MCF 10A (cell line): ENCODE measurements at regions not wholly inside any gene's neighbourhood (a gene's known extent, or its start where the extent isn't known, plus 50 kb on each side); places are given as distances from the start of the nearest gene placed in this dataset.

Experiments used
- BruUV-seq: library from RNA; stranded (reverse); fragments of 400-500 nt; replicated peaks from 2 replicates; lab custom pipeline; 2021; lab: Mats Ljungman, UMichigan
- CTCF ChIA-PET: fragments of 300-600 bp; sonication (Branson Sonifier 250); formaldehyde crosslinking; extraction: SDS; loops from one replicate; lab custom pipeline; 2021; ENCODE audit warnings: antibody characterized with exemption, inconsistent platforms; lab: Yijun Ruan, JAX
- POLR2A ChIA-PET: fragments of 300-600, 350-650 bp; sonication (Branson Sonifier 250); formaldehyde crosslinking; extraction: SDS; loops from one replicate; lab custom pipeline; 2020; ENCODE audit warnings: antibody characterized with exemption, inconsistent platforms; lab: Yijun Ruan, JAX
- DNase-seq: peaks from one replicate; pipeline ENCODE4 v3.0.0-alpha.2; 2018; ENCODE audit not compliant: unreplicated experiment
- H3K27ac Mint-ChIP-seq: one replicate; pipeline ENCODE4 v1.8.0; 2022; ENCODE audit warnings: mild to moderate bottlenecking, low read depth, mixed read lengths; ENCODE audit not compliant: unreplicated experiment
- H3K27me3 Mint-ChIP-seq: one replicate; pipeline ENCODE4 v1.8.0; 2022; ENCODE audit warnings: mixed read lengths; ENCODE audit not compliant: insufficient read depth, unreplicated experiment
- H3K36me3 Mint-ChIP-seq: one replicate; pipeline ENCODE4 v1.8.0; 2022; ENCODE audit warnings: mild to moderate bottlenecking, moderate library complexity, mixed read lengths; ENCODE audit not compliant: insufficient read depth, unreplicated experiment
- H3K4me1 Mint-ChIP-seq: one replicate; pipeline ENCODE4 v1.8.0; 2022; ENCODE audit warnings: mixed read lengths; ENCODE audit not compliant: insufficient read depth, unreplicated experiment
- H3K4me3 Mint-ChIP-seq: one replicate; pipeline ENCODE4 v1.8.0; 2022; ENCODE audit warnings: mild to moderate bottlenecking, moderate library complexity, mixed read lengths; ENCODE audit not compliant: unreplicated experiment
- H3K9me3 Mint-ChIP-seq: one replicate; pipeline ENCODE4 v1.8.0; 2022; ENCODE audit warnings: mixed read lengths; ENCODE audit not compliant: unreplicated experiment
- intact Hi-C: fragments of 100-400 bp; cut with micrococcal nuclease; formaldehyde crosslinking; loops from 2 replicates; pipeline ENCODE4 v1.14.1; 2022
- TF ChIP-seq, protein P1 (sequence below): fragments of 200-600 bp; IDR thresholded peaks from one replicate; pipeline ENCODE4 v1.8.0; 2022; ENCODE audit warnings: antibody characterized with exemption, mild to moderate bottlenecking; ENCODE audit not compliant: unreplicated experiment

DNA sequence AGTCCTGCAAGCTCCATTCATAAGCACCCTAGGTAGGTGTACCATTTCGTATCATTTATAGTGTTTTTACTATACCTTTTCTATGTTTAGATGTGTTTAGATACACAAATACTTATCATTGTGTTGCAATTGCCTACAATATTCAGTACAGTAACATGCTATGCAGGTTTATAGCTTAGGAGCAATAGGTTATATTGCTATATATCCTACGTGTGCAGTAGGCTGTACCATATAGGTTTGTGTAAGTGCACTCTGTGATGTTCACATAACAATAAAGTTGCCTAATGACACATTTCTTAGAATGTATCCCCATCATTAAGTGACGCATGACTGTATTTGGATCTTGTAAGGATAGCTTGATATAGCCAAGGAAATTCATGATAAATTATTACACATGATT, 88.6 kb upstream of the CDH20 start:
- no peaks in the 10 kb centered on the region for H3K36me3 Mint-ChIP-seq
- H3K4me1 Mint-ChIP-seq = no peaks in the 10 kb centered on the region
- no TSS peak for BruUV-seq
- intact Hi-C loops = no loop called here
- no peaks in the 10 kb centered on the region for H3K9me3 Mint-ChIP-seq
- H3K4me3 Mint-ChIP-seq = no peak overlapping the region
- CTCF ChIA-PET = interaction anchor here (0.6 kb wide), 1 partner anchor 466 kb away, joined by 3 read pairs; no protein-coding TSS in a partner anchor
- H3K27ac Mint-ChIP-seq = no peak overlapping the region
- TF ChIP-seq, protein P1, sequence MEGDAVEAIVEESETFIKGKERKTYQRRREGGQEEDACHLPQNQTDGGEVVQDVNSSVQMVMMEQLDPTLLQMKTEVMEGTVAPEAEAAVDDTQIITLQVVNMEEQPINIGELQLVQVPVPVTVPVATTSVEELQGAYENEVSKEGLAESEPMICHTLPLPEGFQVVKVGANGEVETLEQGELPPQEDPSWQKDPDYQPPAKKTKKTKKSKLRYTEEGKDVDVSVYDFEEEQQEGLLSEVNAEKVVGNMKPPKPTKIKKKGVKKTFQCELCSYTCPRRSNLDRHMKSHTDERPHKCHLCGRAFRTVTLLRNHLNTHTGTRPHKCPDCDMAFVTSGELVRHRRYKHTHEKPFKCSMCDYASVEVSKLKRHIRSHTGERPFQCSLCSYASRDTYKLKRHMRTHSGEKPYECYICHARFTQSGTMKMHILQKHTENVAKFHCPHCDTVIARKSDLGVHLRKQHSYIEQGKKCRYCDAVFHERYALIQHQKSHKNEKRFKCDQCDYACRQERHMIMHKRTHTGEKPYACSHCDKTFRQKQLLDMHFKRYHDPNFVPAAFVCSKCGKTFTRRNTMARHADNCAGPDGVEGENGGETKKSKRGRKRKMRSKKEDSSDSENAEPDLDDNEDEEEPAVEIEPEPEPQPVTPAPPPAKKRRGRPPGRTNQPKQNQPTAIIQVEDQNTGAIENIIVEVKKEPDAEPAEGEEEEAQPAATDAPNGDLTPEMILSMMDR = no peak
- H3K27me3 Mint-ChIP-seq = no peaks in the 10 kb centered on the region
- POLR2A ChIA-PET = no interaction called here
- no peak for DNase-seq

DNA sequence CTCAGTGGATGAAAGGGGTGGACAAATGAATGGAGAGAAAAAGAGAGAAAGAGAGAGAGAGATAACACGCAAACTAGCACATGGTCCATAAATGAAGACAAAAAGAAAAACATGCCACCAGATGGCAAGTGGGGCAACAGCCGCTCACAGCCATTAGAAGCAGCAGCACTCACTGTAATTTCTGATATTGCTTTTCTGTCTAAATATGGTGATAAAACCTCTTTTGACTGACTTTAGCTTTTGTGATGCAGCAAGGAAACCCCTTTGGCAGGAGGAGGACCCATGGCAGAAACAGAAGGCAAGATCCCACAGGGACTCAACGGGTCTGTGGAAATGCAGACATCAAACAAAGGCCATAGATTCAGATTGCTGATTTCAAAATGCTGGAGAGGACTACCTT, 88.0 kb upstream of the CDH20 start:
- DNase-seq = no peak
- ChIA-PET CTCF (interaction anchor here (0.6 kb wide), 1 partner anchor 466 kb away, joined by 3 read pairs; no protein-coding TSS in a partner anchor), POLR2A (no interaction called here)
- H3K36me3 Mint-ChIP-seq = no peaks in the 10 kb centered on the region
- TF ChIP-seq, protein P1 = no peak
- no peak overlapping the region for H3K4me3 Mint-ChIP-seq
- H3K27me3 Mint-ChIP-seq = no peaks in the 10 kb centered on the region
- H3K9me3 Mint-ChIP-seq = no peaks in the 10 kb centered on the region
- H3K27ac Mint-ChIP-seq = no peak overlapping the region
- no peaks in the 10 kb centered on the region for H3K4me1 Mint-ChIP-seq
- intact Hi-C loops = no loop called here
- no TSS peak for BruUV-seq

DNA sequence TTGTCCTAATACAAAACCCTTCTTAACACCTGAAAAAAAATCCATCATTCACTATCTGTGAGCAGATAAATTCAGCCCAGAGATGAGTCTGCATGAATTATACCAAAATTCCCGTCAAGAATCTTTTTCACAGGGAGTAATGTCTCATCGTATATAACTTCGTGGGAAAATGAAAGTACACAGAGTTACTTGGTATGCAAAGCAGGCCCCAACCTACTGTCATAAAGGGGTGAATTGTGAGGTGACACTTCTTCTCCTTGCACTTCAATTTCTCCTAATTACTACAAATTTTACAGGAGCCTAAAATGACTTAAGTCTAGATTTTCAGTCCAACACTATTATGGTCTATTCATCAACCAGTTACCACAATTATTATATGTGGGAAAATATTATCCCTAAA, 84.6 kb upstream of the CDH20 start:
- ChIA-PET CTCF (no interaction called here), POLR2A (no interaction called here)
- TF ChIP-seq, protein P1 = no peak
- H3K9me3 Mint-ChIP-seq = no peaks in the 10 kb centered on the region
- no TSS peak for BruUV-seq
- intact Hi-C loops = no loop called here
- H3K36me3 Mint-ChIP-seq = no peaks in the 10 kb centered on the region
- no peak overlapping the region for H3K4me3 Mint-ChIP-seq
- H3K4me1 Mint-ChIP-seq = no peaks in the 10 kb centered on the region
- no peak for DNase-seq
- H3K27me3 Mint-ChIP-seq = no peaks in the 10 kb centered on the region
- H3K27ac Mint-ChIP-seq = no peak overlapping the region

DNA sequence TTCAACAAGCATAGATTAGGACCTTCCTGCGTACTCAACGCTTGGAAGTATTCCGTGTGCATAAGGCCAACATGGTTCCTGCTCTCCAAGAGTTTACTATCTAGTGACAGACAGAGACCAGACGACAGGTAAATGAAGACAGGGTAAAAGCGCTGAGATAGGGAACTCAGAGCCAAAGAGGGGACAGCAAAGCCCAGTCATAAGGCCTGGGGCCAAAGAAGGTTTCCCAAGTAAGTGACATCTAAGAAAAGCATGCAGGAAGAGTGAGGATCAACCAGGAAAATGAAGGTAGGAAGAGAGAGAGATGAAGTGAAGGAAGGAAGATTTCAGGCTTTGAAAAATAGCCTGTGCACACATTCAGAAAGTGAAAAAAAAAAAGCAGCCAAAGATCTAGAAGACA, 76.9 kb upstream of the CDH20 start:
- CTCF ChIA-PET = interaction anchor here (0.6 to 0.7 kb wide), 3 partner anchors 25 to 684 kb away, joined by 3 read pairs; no protein-coding TSS in a partner anchor
- H3K36me3 Mint-ChIP-seq = no peaks in the 10 kb centered on the region
- H3K27ac Mint-ChIP-seq = no peak overlapping the region
- intact Hi-C loops = no loop called here
- POLR2A ChIA-PET = no interaction called here
- no TSS peak for BruUV-seq
- H3K4me1 Mint-ChIP-seq = peaks cover 7% of the 10 kb centered on the region
- H3K9me3 Mint-ChIP-seq = no peaks in the 10 kb centered on the region
- H3K4me3 Mint-ChIP-seq = no peak overlapping the region
- no peak for DNase-seq
- TF ChIP-seq, protein P1 = no peak
- no peaks in the 10 kb centered on the region for H3K27me3 Mint-ChIP-seq
